ENCODE measurements at regions not wholly inside any gene's neighbourhood (a gene's known extent, or its start where the extent isn't known, plus 50 kb on each side); places are given as distances from the start of the nearest gene placed in this dataset.

DNA sequence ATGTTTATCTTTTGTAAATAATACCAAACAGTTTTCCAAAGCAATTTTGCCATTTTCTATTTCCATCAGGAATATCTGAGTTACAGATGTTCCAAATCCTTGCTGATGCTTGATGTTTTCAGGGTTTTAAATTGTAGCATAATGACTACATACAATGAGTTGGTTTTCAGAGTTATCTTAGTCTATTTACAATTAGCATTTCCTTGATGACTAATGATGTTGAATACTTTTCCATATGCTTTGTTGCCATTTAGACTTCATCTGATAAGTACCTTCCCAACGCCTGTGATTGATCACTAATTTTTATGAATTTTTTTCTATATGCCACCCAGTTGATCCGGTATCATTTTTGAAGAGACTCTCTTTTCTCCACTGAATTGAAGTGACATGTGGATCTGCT lies 102.3 kb downstream of the SLC25A46 start:
- H2BK15ac ChIP-seq (ENCODE audit: low read length) = no peak overlapping the region
- POLR2A ChIA-PET (ENCODE audit: partially characterized antibody) = no interaction called here
- H3K14ac ChIP-seq (ENCODE audit: insufficient read length) = no peak overlapping the region
- no peak overlapping the region for H3K18ac ChIP-seq (ENCODE audit: extremely low read depth, low read length)
- CTCF ChIA-PET (ENCODE audit: partially characterized antibody) = no interaction called here
- no peak overlapping the region for H3K9ac ChIP-seq (replicated peaks in 1 of 4; ENCODE audit: extremely low read depth in 1 of 4, low read depth in 3 of 4, low read length in 3 of 4)
- H3K27ac ChIP-seq (ENCODE audit: low read depth, low read length) = no peak overlapping the region
- no peak overlapping the region for H2BK120ac ChIP-seq (replicated peaks; ENCODE audit: low read depth, low read length)
- no peaks in the 10 kb centered on the region for H3K9me3 ChIP-seq (ENCODE audit: insufficient read depth in 2 of 2, low read depth in 1 of 2, low read length in 1 of 2)
- H3K79me1 ChIP-seq (ENCODE audit: low read depth, low read length) = no peaks in the 10 kb centered on the region
- H2BK20ac ChIP-seq (ENCODE audit: low read length) = no peak overlapping the region
- no peak overlapping the region for H3K56ac ChIP-seq (replicated peaks; ENCODE audit: insufficient read length, low read depth, low read length)
- H2AK5ac ChIP-seq (ENCODE audit: low read depth, low read length) = no peak overlapping the region
- no peak for FAIRE-seq
- no peak overlapping the region for H4K8ac ChIP-seq (ENCODE audit: extremely low read depth, insufficient read depth, low read length)
- H3K36me3 ChIP-seq (ENCODE audit: control insufficient read depth in 2 of 4, insufficient read depth in 4 of 4, low read length in 3 of 4) = no peaks in the 10 kb centered on the region
- H4K20me1 ChIP-seq (replicated peaks in 1 of 2; ENCODE audit: control insufficient read depth in 1 of 2, insufficient read depth in 2 of 2, low read length in 2 of 2) = no peaks in the 10 kb centered on the region
- 87% methylated on average over 2 of the region's 2 CpGs; no CpG with 5 or more reads in 1 of the 2 experiments for WGBS, 2 experiments (ENCODE audit: extremely low coverage in 1 of 2, insufficient coverage in 1 of 2, insufficient read length in 1 of 2, insufficient replicate concordance in 2 of 2, low coverage in 1 of 2, low lambda C conversion rate in 2 of 2, missing lambda C conversion rate in 1 of 2)
- H4K91ac ChIP-seq (replicated peaks; ENCODE audit: insufficient read length, low read length) = no peak overlapping the region
- H2AFZ ChIP-seq (ENCODE audit: low read length) = no peak overlapping the region
- no peaks in the 10 kb centered on the region for H3K27me3 ChIP-seq (replicated peaks in 1 of 4; ENCODE audit: control insufficient read depth in 3 of 4, extremely low read depth in 1 of 4, insufficient read depth in 3 of 4, low read length in 3 of 4)
- no peak for DNase-seq (ENCODE audit: low read depth in 1 of 2, low spot score in 2 of 2)
- H3K4ac ChIP-seq (replicated peaks; ENCODE audit: insufficient read length, low read depth, low read length) = no peak overlapping the region
- H3K79me2 ChIP-seq (ENCODE audit: control insufficient read depth in 1 of 2, insufficient read depth in 2 of 2, low read length in 2 of 2) = no peaks in the 10 kb centered on the region
- H3K4me2 ChIP-seq (ENCODE audit: insufficient read depth in 1 of 2, low read depth in 2 of 2, low read length in 2 of 2) = no peak overlapping the region
- H4K5ac ChIP-seq (ENCODE audit: insufficient read length, low read depth, low read length) = no peak overlapping the region
- no peak overlapping the region for H3K4me3 ChIP-seq (ENCODE audit: extremely low read depth in 1 of 4, insufficient read depth in 2 of 4, low read depth in 3 of 4, low read length in 4 of 4)
- no peak overlapping the region for H3K23ac ChIP-seq (ENCODE audit: insufficient read length)
- no peaks in the 10 kb centered on the region for H3K4me1 ChIP-seq (replicated peaks in 1 of 4; ENCODE audit: control insufficient read depth in 3 of 4, insufficient read depth in 4 of 4, low read length in 3 of 4)
- no peak overlapping the region for H2BK12ac ChIP-seq (ENCODE audit: low read depth, low read length)
- no peak overlapping the region for H2BK5ac ChIP-seq (ENCODE audit: low read depth, low read length)
- no peaks in the 10 kb centered on the region for H3K23me2 ChIP-seq (ENCODE audit: low read depth, low read length)
- TF ChIP-seq ASH2L (IDR thresholded peaks at IDR 0.05; ENCODE audit: low read length) = no peak
- TF ChIP-seq CHD1 (IDR thresholded peaks at IDR 0.05; ENCODE audit: low read depth, low read length) = no peak
- no peak for TF ChIP-seq KDM5A (IDR thresholded peaks at IDR 0.05; ENCODE audit: low read length)
- no peak for TF ChIP-seq POLR2AphosphoS5 (IDR thresholded peaks at IDR 0.05; ENCODE audit: low read depth, low read length)
- no peak for TF ChIP-seq HDAC2 (IDR thresholded peaks at IDR 0.05; ENCODE audit: borderline replicate concordance in 1 of 2, low read depth in 2 of 2, low read length in 2 of 2)
- TF ChIP-seq JUN (IDR thresholded peaks at IDR 0.05; ENCODE audit: low read depth, low read length) = no peak
- no peak for TF ChIP-seq CTBP2 (IDR thresholded peaks at IDR 0.05; ENCODE audit: borderline replicate concordance, insufficient read depth, insufficient read length, low read length)
- TF ChIP-seq, protein P1, sequence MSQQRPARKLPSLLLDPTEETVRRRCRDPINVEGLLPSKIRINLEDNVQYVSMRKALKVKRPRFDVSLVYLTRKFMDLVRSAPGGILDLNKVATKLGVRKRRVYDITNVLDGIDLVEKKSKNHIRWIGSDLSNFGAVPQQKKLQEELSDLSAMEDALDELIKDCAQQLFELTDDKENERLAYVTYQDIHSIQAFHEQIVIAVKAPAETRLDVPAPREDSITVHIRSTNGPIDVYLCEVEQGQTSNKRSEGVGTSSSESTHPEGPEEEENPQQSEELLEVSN (IDR thresholded peaks at IDR 0.05) = no peak
- no peak for TF ChIP-seq HDAC6 (IDR thresholded peaks at IDR 0.05; ENCODE audit: low read depth, low read length)
